Astrocyte (in vitro differentiated cells and primary cell): ENCODE measurements at regions not wholly inside any gene's neighbourhood (a gene's known extent, or its start where the extent isn't known, plus 50 kb on each side); places are given as distances from the start of the nearest gene placed in this dataset.

Experiments used
- DNase-seq: peaks from one replicate; pipeline ENCODE4 v3.0.0-alpha.2; 2010; ENCODE audit warnings: low read depth
- FAIRE-seq: peaks from 2 replicates; lab custom pipeline; 2011; peaks lifted over from hg19 to GRCh38; lab: Jason Lieb, UNC
- H2AFZ ChIP-seq: 2 replicates; pipeline ENCODE4 v1.6.0; 2012; ENCODE audit warnings: low read depth, low read length, inconsistent platforms
- H3K27ac ChIP-seq: 2 replicates; pipeline ENCODE4 v1.5.1; 2011; ENCODE audit warnings: low read depth, low read length, inconsistent platforms
- H3K27me3 ChIP-seq: 2 replicates; pipeline ENCODE4 v1.6.0; 2011; ENCODE audit warnings: low read length, inconsistent platforms; ENCODE audit not compliant: insufficient read depth
- H3K36me3 ChIP-seq: 2 replicates; pipeline ENCODE4 v1.5.1; 2011; ENCODE audit warnings: low read length, inconsistent platforms; ENCODE audit not compliant: insufficient read depth
- H3K4me1 ChIP-seq: 2 replicates; pipeline ENCODE4 v1.5.1; 2011; ENCODE audit warnings: low read length, inconsistent platforms; ENCODE audit not compliant: insufficient read depth
- H3K4me2 ChIP-seq: 2 replicates; pipeline ENCODE4 v1.6.0; 2012; ENCODE audit warnings: low read length, inconsistent platforms
- H3K4me3 ChIP-seq: 2 replicates; pipeline ENCODE4 v1.5.1; 2011; ENCODE audit warnings: low read depth, mild to moderate bottlenecking, low read length, inconsistent platforms; ENCODE audit not compliant: insufficient read depth
- H3K79me2 ChIP-seq: 2 replicates; pipeline ENCODE4 v1.6.0; 2012; ENCODE audit warnings: mild to moderate bottlenecking, low read length, inconsistent platforms; ENCODE audit not compliant: insufficient read depth
- H3K9ac ChIP-seq: 2 replicates; pipeline ENCODE4 v1.6.0; 2012; ENCODE audit warnings: mild to moderate bottlenecking, low read length, inconsistent platforms
- H3K9me3 ChIP-seq: 2 replicates; pipeline ENCODE4 v1.5.1; 2012; ENCODE audit warnings: low read depth, mild to moderate bottlenecking, low read length, inconsistent platforms; ENCODE audit not compliant: insufficient read depth
- H4K20me1 ChIP-seq: 2 replicates; pipeline ENCODE4 v1.6.0; 2012; ENCODE audit warnings: low read length, inconsistent platforms; ENCODE audit not compliant: insufficient read depth
- H3K27ac Mint-ChIP-seq: one replicate; pipeline ENCODE4 v1.8.0; 2021; ENCODE audit warnings: mild to moderate bottlenecking, mixed read lengths; ENCODE audit not compliant: unreplicated experiment
- H3K27me3 Mint-ChIP-seq: one replicate; pipeline ENCODE4 v1.8.0; 2021; ENCODE audit warnings: low read depth, mixed read lengths; ENCODE audit not compliant: unreplicated experiment
- H3K36me3 Mint-ChIP-seq: one replicate; pipeline ENCODE4 v1.8.0; 2021; ENCODE audit warnings: low read depth, mixed read lengths; ENCODE audit not compliant: unreplicated experiment
- H3K4me1 Mint-ChIP-seq: one replicate; pipeline ENCODE4 v1.8.0; 2021; ENCODE audit warnings: low read depth, mixed read lengths; ENCODE audit not compliant: unreplicated experiment
- H3K4me3 Mint-ChIP-seq: one replicate; pipeline ENCODE4 v1.8.0; 2021; ENCODE audit warnings: mild to moderate bottlenecking, moderate library complexity, mixed read lengths; ENCODE audit not compliant: unreplicated experiment
- H3K9me3 Mint-ChIP-seq: one replicate; pipeline ENCODE4 v1.8.0; 2021; ENCODE audit warnings: mild to moderate bottlenecking, mixed read lengths; ENCODE audit not compliant: unreplicated experiment
- CTCF ChIP-seq: IDR thresholded peaks from 2 replicates; pipeline ENCODE4 v1.5.1; 2011; ENCODE audit warnings: low read depth, mild to moderate bottlenecking, inconsistent platforms, low read length, moderate library complexity; ENCODE audit not compliant: insufficient read depth
- EZH2 ChIP-seq: IDR thresholded peaks from 2 replicates; pipeline ENCODE4 v1.6.1; 2012; ENCODE audit warnings: mild to moderate bottlenecking, low read length, inconsistent platforms; ENCODE audit not compliant: insufficient read depth

GRCh38 chr1:106492880-106493279 lies 563.6 kb upstream of the PRMT6 start:
- DNase-seq = no peak
- Mint-ChIP-seq H3K27me3 (no peaks in the 10 kb centered on the region), H3K27ac (no peak overlapping the region), H3K4me3 (no peak overlapping the region), H3K9me3 (peaks cover 6% of the 10 kb centered on the region), H3K36me3 (no peaks in the 10 kb centered on the region), H3K4me1 (no peaks in the 10 kb centered on the region)
- H3K36me3 ChIP-seq = no peaks in the 10 kb centered on the region
- H3K4me2 ChIP-seq = no peak overlapping the region
- no peak overlapping the region for H3K27ac ChIP-seq
- H3K79me2 ChIP-seq = no peaks in the 10 kb centered on the region
- H3K9me3 ChIP-seq = no peaks in the 10 kb centered on the region
- H2AFZ ChIP-seq = no peak overlapping the region
- no peak for TF ChIP-seq CTCF
- TF ChIP-seq EZH2 = no peak
- no peaks in the 10 kb centered on the region for H3K27me3 ChIP-seq
- no peak overlapping the region for H3K9ac ChIP-seq
- FAIRE-seq = no peak
- no peaks in the 10 kb centered on the region for H3K4me1 ChIP-seq
- H4K20me1 ChIP-seq = no peaks in the 10 kb centered on the region
- H3K4me3 ChIP-seq = no peak overlapping the region

- H3K27ac ChIP-seq = no peak overlapping the region
- H2AFZ ChIP-seq = no peak overlapping the region
- H3K4me1 ChIP-seq = no peaks in the 10 kb centered on the region
- H3K27ac Mint-ChIP-seq = no peak overlapping the region
- no peaks in the 10 kb centered on the region for H3K36me3 ChIP-seq
- FAIRE-seq (no peak), DNase-seq (no peak)
- no peaks in the 10 kb centered on the region for H3K79me2 ChIP-seq
- H3K27me3 Mint-ChIP-seq = no peaks in the 10 kb centered on the region
- peaks cover 2% of the 10 kb centered on the region for H3K9me3 Mint-ChIP-seq
- H3K27me3 ChIP-seq = no peaks in the 10 kb centered on the region
- H4K20me1 ChIP-seq = no peaks in the 10 kb centered on the region
- H3K9ac ChIP-seq = no peak overlapping the region
- no peak overlapping the region for H3K4me2 ChIP-seq
- no peak for TF ChIP-seq EZH2
- no peak for TF ChIP-seq CTCF
- no peaks in the 10 kb centered on the region for H3K36me3 Mint-ChIP-seq
- no peak overlapping the region for H3K4me3 ChIP-seq
- H3K4me3 Mint-ChIP-seq = no peak overlapping the region
- H3K4me1 Mint-ChIP-seq = peaks cover 4% of the 10 kb centered on the region
- H3K9me3 ChIP-seq = no peaks in the 10 kb centered on the region
Measured at GRCh38 chr1:106494646-106495045, 561.8 kb upstream of the PRMT6 start.

GRCh38 chr1:106498238-106498637 lies 558.2 kb upstream of the PRMT6 start:
- Mint-ChIP-seq H3K4me3 (no peak overlapping the region), H3K27ac (no peak overlapping the region), H3K36me3 (no peaks in the 10 kb centered on the region), H3K27me3 (no peaks in the 10 kb centered on the region), H3K4me1 (peaks cover 4% of the 10 kb centered on the region), H3K9me3 (no peaks in the 10 kb centered on the region)
- DNase-seq (no peak), FAIRE-seq (no peak)
- Histone ChIP-seq H3K79me2 (no peaks in the 10 kb centered on the region), H3K4me3 (no peak overlapping the region), H3K4me1 (no peaks in the 10 kb centered on the region), H3K9me3 (no peaks in the 10 kb centered on the region), H3K27ac (no peak overlapping the region), H4K20me1 (no peaks in the 10 kb centered on the region), H2AFZ (no peak overlapping the region), H3K9ac (no peak overlapping the region), H3K27me3 (no peaks in the 10 kb centered on the region), H3K36me3 (no peaks in the 10 kb centered on the region), H3K4me2 (no peak overlapping the region)
- TF ChIP-seq EZH2 = no peak
- no peak for TF ChIP-seq CTCF
